A549 (cell line): ENCODE measurements at regions not wholly inside any gene's neighbourhood (a gene's known extent, or its start where the extent isn't known, plus 50 kb on each side); places are given as distances from the start of the nearest gene placed in this dataset.

ENCODE experiments used
- CHD2 ChIP-seq: fragments of 150-350 bp; IDR thresholded peaks from 2 replicates; pipeline ENCODE4 v1.6.1; 2014; ENCODE audit warnings: low read length; ENCODE audit not compliant: partially characterized antibody
- CTCF ChIP-seq: fragments of >200 bp; sonication (Bioruptor Twin); formaldehyde crosslinking; IDR thresholded peaks from 3 replicates; pipeline ENCODE4 v1.5.1; 2016
- E2F6 ChIP-seq: IDR thresholded peaks from 2 replicates; pipeline ENCODE4 v1.6.1; 2012; ENCODE audit warnings: low read depth, borderline replicate concordance
- GATA3 ChIP-seq: IDR thresholded peaks from 2 replicates; pipeline ENCODE4 v1.6.1; 2012; ENCODE audit warnings: borderline replicate concordance
- KDM1A ChIP-seq: fragments of 200-600 bp; sonication (generic); IDR thresholded peaks from 2 replicates; pipeline ENCODE4 v1.6.1; 2016; ENCODE audit warnings: low read depth, mild to moderate bottlenecking
- NR3C1 ChIP-seq: fragments of >200 bp; sonication (Bioruptor Twin); formaldehyde crosslinking; IDR thresholded peaks from 3 replicates; pipeline ENCODE4 v1.6.1; 2017
- POLR2A ChIP-seq: IDR thresholded peaks from 2 replicates; pipeline ENCODE4 v1.6.1; 2012; ENCODE audit warnings: mild to moderate bottlenecking, low read length
- RAD21 ChIP-seq, 2 experiments: fragments of >200 bp in 1 of 2; sonication (Bioruptor Twin) in 1 of 2; formaldehyde crosslinking in 1 of 2; IDR thresholded peaks in 1 of 2; conservative IDR thresholded peaks in 1 of 2; 2 replicates in 1 of 2; 3 replicates in 1 of 2; pipeline ENCODE4 v1.6.1; 2012 to 2018; ENCODE audit warnings: inconsistent platforms in 1 of 2
- ZFP36 ChIP-seq: fragments of 450-650 bp; IDR thresholded peaks from 2 replicates; pipeline ENCODE4 v1.6.1; 2014; ENCODE audit warnings: borderline replicate concordance; ENCODE audit not compliant: partially characterized antibody
- TF ChIP-seq, protein P1 (sequence below): fragments of 150-350 bp; IDR thresholded peaks from 2 replicates; pipeline ENCODE4 v1.6.1; 2014; ENCODE audit warnings: low read depth, mild to moderate bottlenecking, low read length
- TF ChIP-seq, protein P2 (sequence below): IDR thresholded peaks from 2 replicates; pipeline ENCODE4 v1.6.1; 2012

GRCh38 chr11:42816471-42816870 lies 495.3 kb upstream of the API5 start:
- TF ChIP-seq POLR2A (no peak), CTCF (no peak), NR3C1 (no peak), KDM1A (no peak), RAD21 (conservative IDR thresholded peaks at IDR 0.05 in 1 of 2, IDR thresholded peaks at IDR 0.05 in 1 of 2) (no peak), ZFP36 (no peak), CHD2 (no peak), GATA3 (no peak), E2F6 (no peak)
- TF ChIP-seq, protein P1, sequence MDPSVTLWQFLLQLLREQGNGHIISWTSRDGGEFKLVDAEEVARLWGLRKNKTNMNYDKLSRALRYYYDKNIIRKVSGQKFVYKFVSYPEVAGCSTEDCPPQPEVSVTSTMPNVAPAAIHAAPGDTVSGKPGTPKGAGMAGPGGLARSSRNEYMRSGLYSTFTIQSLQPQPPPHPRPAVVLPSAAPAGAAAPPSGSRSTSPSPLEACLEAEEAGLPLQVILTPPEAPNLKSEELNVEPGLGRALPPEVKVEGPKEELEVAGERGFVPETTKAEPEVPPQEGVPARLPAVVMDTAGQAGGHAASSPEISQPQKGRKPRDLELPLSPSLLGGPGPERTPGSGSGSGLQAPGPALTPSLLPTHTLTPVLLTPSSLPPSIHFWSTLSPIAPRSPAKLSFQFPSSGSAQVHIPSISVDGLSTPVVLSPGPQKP: no peak
- TF ChIP-seq, protein P2, sequence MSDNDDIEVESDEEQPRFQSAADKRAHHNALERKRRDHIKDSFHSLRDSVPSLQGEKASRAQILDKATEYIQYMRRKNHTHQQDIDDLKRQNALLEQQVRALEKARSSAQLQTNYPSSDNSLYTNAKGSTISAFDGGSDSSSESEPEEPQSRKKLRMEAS: no peak
